OCI-LY1 (cell line): ENCODE measurements at regions not wholly inside any gene's neighbourhood (a gene's known extent, or its start where the extent isn't known, plus 50 kb on each side); places are given as distances from the start of the nearest gene placed in this dataset.

Source experiments
- H2AFZ ChIP-seq: fragments of 200-600 bp; sonication (generic), shearing (Covaris generic); 2 replicates; pipeline ENCODE4 v1.6.0; 2014; ENCODE audit warnings: antibody characterized with exemption, mild to moderate bottlenecking, low read length
- H3F3A ChIP-seq: fragments of 200-600 bp; sonication (generic), shearing (Covaris generic); 2 replicates; pipeline ENCODE4 v1.6.0; 2014; ENCODE audit warnings: mild to moderate bottlenecking, antibody characterized with exemption, low read length, moderate library complexity; ENCODE audit not compliant: insufficient read depth
- H3K27ac ChIP-seq: fragments of 200-600 bp; sonication (generic); 2 replicates; pipeline ENCODE4 v1.5.1; 2014; ENCODE audit warnings: low read length, mixed run types, mild to moderate bottlenecking, low read depth; ENCODE audit not compliant: poor library complexity, severe bottlenecking
- H3K27me3 ChIP-seq: fragments of 200-600 bp; sonication (generic); 2 replicates; pipeline ENCODE4 v1.6.0; 2014; ENCODE audit warnings: antibody characterized with exemption, mild to moderate bottlenecking, low read length, moderate library complexity; ENCODE audit not compliant: insufficient read depth
- H3K36me3 ChIP-seq: fragments of 200-600 bp; sonication (generic); 2 replicates; pipeline ENCODE4 v1.6.1; 2014; ENCODE audit warnings: mild to moderate bottlenecking, antibody characterized with exemption, low read length, moderate library complexity, mixed read lengths; ENCODE audit not compliant: insufficient read depth
- H3K4me1 ChIP-seq: fragments of 200-600 bp; sonication (generic); 2 replicates; pipeline ENCODE4 v1.5.1; 2014; ENCODE audit warnings: mild to moderate bottlenecking, low read length, moderate library complexity; ENCODE audit not compliant: insufficient read depth, severe bottlenecking
- H3K4me2 ChIP-seq: fragments of 200-600 bp; sonication (generic), shearing (Covaris generic); 2 replicates; pipeline ENCODE4 v1.6.1; 2014; ENCODE audit warnings: low read length
- H3K4me3 ChIP-seq: fragments of 200-600 bp; sonication (generic); 2 replicates; pipeline ENCODE4 v1.5.1; 2014; ENCODE audit warnings: low read length, low read depth, mild to moderate bottlenecking, mixed read lengths; ENCODE audit not compliant: poor library complexity, severe bottlenecking
- H3K79me2 ChIP-seq: fragments of 200-600 bp; shearing (Covaris generic); 2 replicates; pipeline ENCODE4 v1.6.1; 2016; ENCODE audit warnings: mixed run types, low read length, mixed read lengths; ENCODE audit not compliant: insufficient read depth
- H3K9ac ChIP-seq: fragments of 200-600 bp; sonication (generic), shearing (Covaris generic); 2 replicates; pipeline ENCODE4 v1.6.1; 2014; ENCODE audit warnings: mild to moderate bottlenecking, low read length, mixed read lengths
- H3K9me2 ChIP-seq: fragments of 200-600 bp; sonication (generic), shearing (Covaris generic); 2 replicates; pipeline ENCODE4 v1.6.1; 2014; ENCODE audit warnings: low read depth, mild to moderate bottlenecking, low read length, mixed read lengths
- H3K9me3 ChIP-seq: fragments of 200-600 bp; shearing (Covaris generic); 2 replicates; pipeline ENCODE4 v1.6.1; 2014; ENCODE audit warnings: low read length, mixed read lengths
- H4K20me1 ChIP-seq: fragments of 200-600 bp; sonication (generic), shearing (Covaris generic); 2 replicates; pipeline ENCODE4 v1.6.0; 2016; ENCODE audit warnings: mild to moderate bottlenecking, low read length; ENCODE audit not compliant: insufficient read depth
- CTCF ChIP-seq: fragments of 200-600 bp; sonication (generic), shearing (Covaris generic); IDR thresholded peaks from 2 replicates; pipeline ENCODE4 v1.5.1; 2017; ENCODE audit warnings: mild to moderate bottlenecking, antibody characterized with exemption, low read length, moderate library complexity, mixed read lengths
- EZH2 ChIP-seq: fragments of 200-600 bp; sonication (generic), shearing (Covaris generic); IDR thresholded peaks from 2 replicates; pipeline ENCODE4 v1.8.0; 2017; ENCODE audit warnings: borderline replicate concordance, mixed run types, mild to moderate bottlenecking, antibody characterized with exemption, low read length, moderate library complexity, mixed read lengths

GRCh38 chr10:36440539-36440938 is 684.9 kb upstream of the ANKRD30A start:
- H3K4me1 ChIP-seq: no peaks in the 10 kb centered on the region
- H3K4me3 ChIP-seq: no peak overlapping the region
- H3F3A ChIP-seq: no peaks in the 10 kb centered on the region
- no peak for TF ChIP-seq EZH2
- TF ChIP-seq CTCF: no peak
- no peak overlapping the region for H3K9ac ChIP-seq
- no peak overlapping the region for H3K27ac ChIP-seq
- H3K4me2 ChIP-seq: no peak overlapping the region
- H2AFZ ChIP-seq: no peak overlapping the region
- H3K9me3 ChIP-seq: no peaks in the 10 kb centered on the region
- H4K20me1 ChIP-seq: no peaks in the 10 kb centered on the region
- H3K79me2 ChIP-seq: no peaks in the 10 kb centered on the region
- no peaks in the 10 kb centered on the region for H3K36me3 ChIP-seq
- H3K27me3 ChIP-seq: no peaks in the 10 kb centered on the region
- H3K9me2 ChIP-seq: no peaks in the 10 kb centered on the region

- Histone ChIP-seq H3K36me3 (no peaks in the 10 kb centered on the region), H3K9ac (no peak overlapping the region), H3K9me3 (no peaks in the 10 kb centered on the region), H3K27ac (no peak overlapping the region), H3K4me3 (no peak overlapping the region), H3K4me1 (no peaks in the 10 kb centered on the region), H2AFZ (no peak overlapping the region), H3K79me2 (no peaks in the 10 kb centered on the region), H3F3A (no peaks in the 10 kb centered on the region), H3K27me3 (no peaks in the 10 kb centered on the region), H3K9me2 (no peaks in the 10 kb centered on the region), H3K4me2 (no peak overlapping the region), H4K20me1 (no peaks in the 10 kb centered on the region)
- TF ChIP-seq CTCF (no peak), EZH2 (no peak)
These were observed 688.0 kb upstream of the ANKRD30A start for GRCh38 chr10:36437367-36437766.

- Histone ChIP-seq H3F3A (no peaks in the 10 kb centered on the region), H3K9me3 (no peaks in the 10 kb centered on the region), H3K27ac (no peak overlapping the region), H3K36me3 (no peaks in the 10 kb centered on the region), H3K79me2 (no peaks in the 10 kb centered on the region), H3K9ac (no peak overlapping the region), H3K9me2 (no peaks in the 10 kb centered on the region), H3K4me3 (no peak overlapping the region), H3K4me1 (no peaks in the 10 kb centered on the region), H3K4me2 (no peak overlapping the region), H4K20me1 (no peaks in the 10 kb centered on the region), H2AFZ (no peak overlapping the region), H3K27me3 (no peaks in the 10 kb centered on the region)
- TF ChIP-seq CTCF: no peak
- no peak for TF ChIP-seq EZH2
These were observed 696.9 kb upstream of the ANKRD30A start for GRCh38 chr10:36428507-36428906.
